ENCODE measurements at regions not wholly inside any gene's neighbourhood (a gene's known extent, or its start where the extent isn't known, plus 50 kb on each side); places are given as distances from the start of the nearest gene placed in this dataset.
"Not testable (repeated sequence)": the region's sequence is repeated elsewhere in the genome, so short reads cannot be mapped to it uniquely, and the experiment has no call there.

DNA sequence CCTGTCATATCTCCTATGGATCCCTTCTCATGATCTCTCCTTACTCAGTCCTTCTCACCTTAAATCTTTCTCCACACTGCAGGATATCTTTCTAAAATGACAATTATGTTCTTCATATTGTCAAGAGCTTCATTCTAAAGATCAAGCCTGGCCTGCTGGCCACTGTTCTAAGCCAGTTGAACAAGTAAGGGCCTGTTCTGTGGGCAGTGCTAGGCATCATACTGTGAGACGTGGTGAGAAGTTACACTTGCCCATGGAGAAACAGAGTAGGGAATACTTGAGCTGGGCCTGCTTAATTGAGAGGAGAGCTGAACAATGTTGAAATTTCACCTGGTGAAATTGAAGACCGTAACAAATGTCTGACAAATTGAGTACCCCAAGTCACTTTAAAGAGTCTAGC is 184.1 kb upstream of the RASGRP1 start:
- no peak for DNase-seq

- DNase-seq, result no peak
Measured at GRCh38 chr15:38750786-38751185, 186.2 kb upstream of the RASGRP1 start.

DNA sequence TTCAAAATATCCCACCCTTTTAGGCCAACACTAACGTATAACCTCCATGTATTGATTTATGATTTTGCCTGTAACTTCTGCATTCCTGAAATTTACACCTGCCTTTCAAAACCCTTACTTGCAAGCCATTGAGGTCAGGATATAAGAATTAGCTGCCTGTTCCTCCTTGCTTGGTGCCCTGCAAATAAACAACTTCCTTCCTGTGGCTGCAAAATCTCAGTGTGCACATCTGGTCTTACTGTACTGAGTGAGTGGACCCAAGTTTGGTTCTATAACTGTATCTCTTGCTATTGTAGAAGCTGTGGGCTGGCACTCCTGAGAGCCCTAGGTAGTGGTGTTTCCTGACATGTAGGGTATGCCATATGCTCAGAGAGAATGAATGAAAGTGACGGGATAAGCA is 191.1 kb upstream of the RASGRP1 start:
- no peak for DNase-seq

DNA sequence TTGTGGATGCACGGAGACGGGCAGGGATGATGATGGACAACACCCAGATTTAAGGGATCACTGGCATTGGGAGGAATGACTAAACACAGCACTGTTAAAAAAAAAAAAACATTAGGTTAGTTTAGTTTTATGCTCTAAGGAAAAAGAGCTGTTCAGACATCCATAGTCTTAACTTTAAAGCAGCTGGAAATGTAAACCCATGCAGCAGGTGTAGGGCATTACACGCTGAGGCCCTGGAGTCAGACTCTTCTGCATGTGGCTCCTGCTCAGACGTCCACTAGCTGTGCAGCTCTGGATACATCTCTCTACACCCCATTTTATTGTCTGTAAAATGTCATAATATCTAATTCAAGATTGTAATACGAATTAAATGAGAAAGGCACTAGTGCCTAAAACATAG is 191.8 kb upstream of the RASGRP1 start:
- no peak for DNase-seq

GRCh38 chr15:38758043-38758442 is 193.4 kb upstream of the RASGRP1 start:
- DNase-seq, result no peak

- no peak for DNase-seq
Measured at GRCh38 chr15:38761681-38762080, 197.1 kb upstream of the RASGRP1 start.

- no peak for DNase-seq
Measured at GRCh38 chr15:38768970-38769369, 204.4 kb upstream of the RASGRP1 start.

GRCh38 chr15:38769492-38769891 is 204.9 kb upstream of the RASGRP1 start:
- DNase-seq, result no peak

GRCh38 chr15:38774076-38774475 is 209.5 kb upstream of the RASGRP1 start:
- not testable (repeated sequence) for DNase-seq

GRCh38 chr15:38781196-38781595 is 216.6 kb upstream of the RASGRP1 start:
- no peak for DNase-seq

DNA sequence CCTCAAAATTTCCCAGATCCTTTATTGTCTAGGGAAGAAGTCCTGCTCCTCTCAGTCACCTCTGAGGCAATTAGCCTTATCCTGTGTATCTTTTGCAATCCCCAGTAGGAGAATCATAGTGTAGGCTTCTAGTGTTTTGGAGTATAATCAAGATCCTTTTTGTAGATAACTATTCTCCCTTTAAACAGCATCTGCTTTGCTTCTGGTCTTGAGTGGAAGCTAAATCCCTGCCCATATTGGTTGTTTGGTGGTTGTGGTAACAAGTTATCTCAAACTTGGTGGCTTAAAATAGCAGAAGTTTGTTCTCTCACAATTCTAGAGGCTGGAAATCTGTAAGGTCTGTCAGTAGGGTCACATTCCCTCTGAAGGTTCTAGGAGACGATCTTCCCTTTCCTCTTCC is 217.5 kb upstream of the RASGRP1 start:
- no peak for DNase-seq

DNA sequence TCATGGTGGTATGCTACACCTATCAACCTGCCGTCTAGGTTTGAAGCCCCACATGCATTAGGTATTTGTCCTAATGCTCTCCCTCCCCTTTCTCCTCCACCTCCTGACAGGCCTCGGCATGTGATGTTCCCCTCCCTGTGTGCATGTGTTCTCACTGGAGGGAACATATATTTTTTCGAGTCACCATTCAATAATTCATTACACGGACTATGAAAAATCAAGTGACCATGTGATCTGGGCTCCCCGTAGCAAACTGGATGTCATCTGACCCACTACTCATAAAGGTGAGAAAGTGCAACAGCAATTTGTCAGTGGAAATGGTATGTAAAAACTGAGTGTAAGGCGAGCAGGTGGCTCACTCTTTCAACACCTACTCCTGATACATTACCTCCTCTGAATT is 224.3 kb upstream of the RASGRP1 start:
- DNase-seq, result no peak

DNA sequence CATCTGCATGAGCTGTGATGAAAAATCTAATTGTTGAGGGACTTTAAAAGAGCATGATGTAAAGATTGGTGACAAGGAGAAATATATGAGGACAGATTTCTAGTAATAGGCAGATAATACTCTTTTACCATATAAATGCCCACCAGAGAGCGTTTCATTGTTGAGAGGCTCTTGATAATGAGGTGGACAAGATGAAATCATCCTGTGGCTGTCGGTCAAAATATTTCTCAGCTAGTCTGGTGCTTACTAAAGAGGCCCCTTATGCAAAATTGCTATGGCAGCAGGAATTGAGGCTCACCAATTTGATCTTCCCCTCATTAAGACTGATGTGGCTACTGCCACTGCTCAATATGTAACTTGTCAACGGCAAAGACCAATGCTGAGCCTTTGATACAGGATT is 225.0 kb upstream of the RASGRP1 start:
- DNase-seq, result no peak

GRCh38 chr15:38793206-38793810 is 228.7 kb upstream of the RASGRP1 start:
- DNase-seq, result no peak

DNA sequence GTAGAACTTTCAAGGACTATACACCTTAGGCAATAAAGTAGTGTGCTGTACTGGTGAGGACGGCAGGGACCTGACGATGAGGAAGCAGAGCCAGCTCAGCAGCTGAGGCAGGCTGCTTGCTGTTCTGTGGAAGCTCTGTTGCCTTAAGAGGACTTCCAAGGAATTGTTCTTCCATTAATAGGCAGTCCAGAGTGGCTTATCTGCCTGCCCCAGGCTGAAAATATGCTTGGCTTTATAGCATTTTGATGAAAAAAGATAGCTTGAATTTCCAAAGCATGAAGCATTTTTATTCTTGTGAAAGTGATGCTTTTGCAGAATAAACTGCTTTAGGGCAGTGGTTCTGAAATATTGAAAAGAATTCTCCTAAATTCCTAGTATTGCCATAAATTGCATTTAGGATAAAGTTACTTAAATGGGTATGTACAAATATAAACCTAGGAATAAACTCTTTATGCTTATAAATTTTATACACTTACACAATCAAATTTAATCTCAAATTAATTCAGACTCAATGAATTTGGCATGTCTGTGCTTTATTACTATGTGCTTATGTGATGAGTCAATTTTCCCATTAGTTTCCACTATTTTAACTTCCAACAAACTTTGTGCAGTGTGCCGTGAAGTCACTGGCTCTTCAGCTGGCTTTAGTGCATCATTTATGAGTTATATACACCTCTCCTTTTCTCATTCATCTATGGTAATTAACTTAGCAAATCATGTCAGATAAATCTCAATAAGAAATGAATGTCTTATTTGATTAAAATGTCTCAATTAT is 231.0 kb upstream of the RASGRP1 start:
- DNase-seq, result no peak

- no peak for DNase-seq
Measured at GRCh38 chr15:38796589-38796988, 232.0 kb upstream of the RASGRP1 start.

DNA sequence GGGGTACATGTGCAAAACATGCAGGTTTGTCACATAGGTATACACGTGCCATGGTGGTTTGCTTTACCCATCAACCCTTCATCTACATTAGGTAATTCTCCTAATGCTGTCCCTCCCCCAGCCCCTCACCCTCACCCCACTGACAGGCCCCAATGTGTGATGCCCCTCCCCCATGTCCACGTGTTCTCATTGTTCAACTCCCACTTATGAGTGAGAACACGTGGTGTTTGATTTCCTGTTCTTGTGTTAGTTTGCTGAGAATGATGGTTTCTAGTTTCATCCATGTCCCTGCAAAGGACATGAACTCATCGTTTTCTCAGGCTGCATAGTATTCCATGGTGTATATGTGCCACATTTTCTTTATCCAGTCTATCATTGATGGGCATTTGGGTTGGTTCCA is 232.9 kb upstream of the RASGRP1 start:
- not testable (repeated sequence) for DNase-seq

GRCh38 chr15:38799202-38799601 is 234.6 kb upstream of the RASGRP1 start:
- not testable (repeated sequence) for DNase-seq

- no peak for DNase-seq
Measured at GRCh38 chr15:38809621-38810020, 245.0 kb upstream of the RASGRP1 start.

GRCh38 chr15:38810686-38811085 is 246.1 kb upstream of the RASGRP1 start:
- no peak for DNase-seq

GRCh38 chr15:38814254-38814653 is 249.6 kb upstream of the RASGRP1 start:
- not testable (repeated sequence) for DNase-seq

GRCh38 chr15:38814891-38815290 is 250.3 kb upstream of the RASGRP1 start:
- no peak for DNase-seq

DNA sequence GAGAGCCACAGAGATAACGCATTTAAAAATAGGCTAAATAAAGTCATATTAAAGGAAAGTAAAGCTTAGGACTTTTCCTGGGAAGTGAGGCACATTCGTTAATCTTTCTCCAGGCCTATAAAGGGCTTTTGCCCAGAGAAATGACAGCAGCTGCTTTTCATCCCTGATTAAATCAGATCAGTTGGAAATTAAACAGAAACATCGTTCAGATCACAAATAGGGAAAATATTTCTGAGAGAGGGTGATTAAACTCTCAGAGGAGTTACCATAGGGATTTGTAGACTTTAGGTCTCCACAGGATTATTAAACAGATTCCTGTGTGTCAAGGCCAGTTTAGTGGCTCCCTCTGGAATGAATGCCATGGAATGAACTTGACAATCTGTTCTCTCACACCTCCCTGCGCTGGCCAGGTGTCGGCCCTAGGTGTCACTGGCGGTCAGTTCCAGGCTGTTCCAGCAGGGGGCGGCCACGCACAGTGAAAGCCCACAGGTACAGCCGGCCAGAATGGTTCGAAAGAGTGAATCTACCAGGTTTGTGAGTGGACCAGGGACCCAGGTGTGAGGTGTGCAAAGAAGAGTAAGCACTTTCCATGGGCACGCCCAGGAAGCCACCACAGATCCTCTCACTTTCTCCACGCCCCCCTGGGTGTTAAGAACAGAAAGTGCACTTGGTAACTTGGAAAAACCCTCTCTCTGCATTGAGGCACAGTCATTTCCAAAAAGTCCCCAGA is 253.0 kb upstream of the RASGRP1 start:
- no peak for DNase-seq

DNA sequence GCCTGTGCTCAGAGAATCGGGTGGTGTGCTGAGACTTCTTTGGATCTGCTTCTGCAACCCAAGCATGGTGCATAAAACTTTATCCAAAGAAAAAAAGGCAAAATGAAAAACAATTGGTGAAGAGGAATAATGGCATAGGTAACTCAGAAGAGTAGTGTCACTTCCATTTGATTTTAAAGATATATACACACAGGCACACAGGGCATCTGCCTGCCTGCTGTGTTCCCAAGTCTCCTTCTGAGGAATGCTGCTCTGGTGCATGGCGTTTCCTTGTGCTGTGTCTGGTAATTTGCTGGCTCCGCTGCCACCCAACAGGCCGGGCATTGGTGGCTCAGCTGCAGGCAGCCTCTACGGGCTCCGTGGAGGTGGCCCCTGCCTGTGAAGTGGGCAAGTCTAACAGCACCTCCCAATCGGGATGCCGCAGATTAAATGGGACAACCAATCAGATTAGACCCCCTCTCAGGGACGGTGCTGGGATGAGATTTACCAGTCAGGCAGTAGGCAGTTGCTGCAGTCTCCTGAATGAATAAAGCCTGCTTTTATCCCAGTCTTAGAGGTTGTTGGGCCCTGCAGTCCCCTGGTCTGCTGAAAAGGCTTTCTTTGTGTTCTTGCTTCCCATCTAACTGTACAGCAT is 253.7 kb upstream of the RASGRP1 start:
- no peak for DNase-seq

All from NCI-H1436 treated with DMSO at 0.1 percent for 48 hours (cell line).